ENCODE measurements at regions not wholly inside any gene's neighbourhood (a gene's known extent, or its start where the extent isn't known, plus 50 kb on each side); places are given as distances from the start of the nearest gene placed in this dataset.

DNA sequence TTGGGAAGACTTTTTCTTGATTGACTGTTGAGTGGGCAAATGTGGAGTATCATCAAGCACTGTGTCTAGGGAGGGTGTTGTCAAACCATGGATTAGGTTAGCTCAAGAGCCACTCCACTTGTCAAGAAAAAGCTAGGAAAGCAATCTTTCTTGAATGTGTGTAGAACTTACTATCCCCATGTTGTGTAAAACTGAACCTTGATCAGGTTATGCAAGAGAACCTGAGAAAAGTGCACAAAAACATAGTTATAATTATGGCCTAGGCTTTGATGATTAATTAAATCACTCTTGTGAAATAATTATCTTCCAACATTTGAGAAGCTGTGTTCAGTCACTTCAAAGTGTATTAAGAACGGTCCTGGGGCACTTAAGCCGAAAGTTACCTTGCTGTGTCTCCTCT, 238.2 kb upstream of the OBI1 start:
- CTCF ChIA-PET, result no interaction called here
- peaks cover 3% of the 10 kb centered on the region for H3K9me3 Mint-ChIP-seq (ENCODE audit: low read depth, unreplicated experiment)
- H3K27ac Mint-ChIP-seq (ENCODE audit: unreplicated experiment), result no peak overlapping the region
- no TSS peak for BruUV-seq (replicated peaks)
- H3K36me3 Mint-ChIP-seq (ENCODE audit: insufficient read depth, unreplicated experiment), result no peaks in the 10 kb centered on the region
- no peak overlapping the region for H3K4me3 Mint-ChIP-seq (ENCODE audit: low read depth, unreplicated experiment)
- no peaks in the 10 kb centered on the region for H3K4me1 Mint-ChIP-seq (ENCODE audit: low read depth, unreplicated experiment)
- TF ChIP-seq, protein P1, sequence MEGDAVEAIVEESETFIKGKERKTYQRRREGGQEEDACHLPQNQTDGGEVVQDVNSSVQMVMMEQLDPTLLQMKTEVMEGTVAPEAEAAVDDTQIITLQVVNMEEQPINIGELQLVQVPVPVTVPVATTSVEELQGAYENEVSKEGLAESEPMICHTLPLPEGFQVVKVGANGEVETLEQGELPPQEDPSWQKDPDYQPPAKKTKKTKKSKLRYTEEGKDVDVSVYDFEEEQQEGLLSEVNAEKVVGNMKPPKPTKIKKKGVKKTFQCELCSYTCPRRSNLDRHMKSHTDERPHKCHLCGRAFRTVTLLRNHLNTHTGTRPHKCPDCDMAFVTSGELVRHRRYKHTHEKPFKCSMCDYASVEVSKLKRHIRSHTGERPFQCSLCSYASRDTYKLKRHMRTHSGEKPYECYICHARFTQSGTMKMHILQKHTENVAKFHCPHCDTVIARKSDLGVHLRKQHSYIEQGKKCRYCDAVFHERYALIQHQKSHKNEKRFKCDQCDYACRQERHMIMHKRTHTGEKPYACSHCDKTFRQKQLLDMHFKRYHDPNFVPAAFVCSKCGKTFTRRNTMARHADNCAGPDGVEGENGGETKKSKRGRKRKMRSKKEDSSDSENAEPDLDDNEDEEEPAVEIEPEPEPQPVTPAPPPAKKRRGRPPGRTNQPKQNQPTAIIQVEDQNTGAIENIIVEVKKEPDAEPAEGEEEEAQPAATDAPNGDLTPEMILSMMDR (IDR thresholded peaks at IDR 0.05; ENCODE audit: unreplicated experiment), result no peak
- H3K27me3 Mint-ChIP-seq (ENCODE audit: unreplicated experiment), result no peaks in the 10 kb centered on the region
- no peak for DNase-seq
- intact Hi-C loops (cut with micrococcal nuclease; ENCODE audit: unreplicated experiment), result no loop called here

DNA sequence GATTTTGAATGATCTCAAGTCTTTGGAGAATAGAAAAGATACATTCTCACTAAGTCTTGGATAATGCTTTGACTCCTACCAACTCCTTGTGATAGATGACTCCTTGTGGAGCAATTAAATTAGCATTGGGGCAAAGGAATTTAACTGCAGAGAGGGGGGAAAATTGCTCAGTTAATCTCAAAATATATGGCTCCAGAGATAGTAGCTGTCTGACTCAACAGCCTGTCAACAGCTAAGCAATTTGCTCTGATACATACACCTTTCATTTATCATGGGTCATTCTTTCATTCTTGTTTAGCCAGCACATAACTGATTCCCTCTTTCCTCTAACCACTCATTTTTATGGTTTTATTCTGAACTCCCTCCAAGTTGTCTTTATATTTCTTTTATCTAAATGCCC, 225.6 kb upstream of the OBI1 start:
- no peak overlapping the region for H3K4me3 Mint-ChIP-seq (ENCODE audit: low read depth, unreplicated experiment)
- DNase-seq, result no peak
- H3K4me1 Mint-ChIP-seq (ENCODE audit: low read depth, unreplicated experiment), result no peaks in the 10 kb centered on the region
- no TSS peak for BruUV-seq (replicated peaks)
- TF ChIP-seq, protein P1 (IDR thresholded peaks at IDR 0.05; ENCODE audit: unreplicated experiment), result no peak
- CTCF ChIA-PET, result no interaction called here
- no peaks in the 10 kb centered on the region for H3K36me3 Mint-ChIP-seq (ENCODE audit: insufficient read depth, unreplicated experiment)
- no peak overlapping the region for H3K27ac Mint-ChIP-seq (ENCODE audit: unreplicated experiment)
- peaks cover under 1% of the 10 kb centered on the region for H3K9me3 Mint-ChIP-seq (ENCODE audit: low read depth, unreplicated experiment)
- intact Hi-C loops (cut with micrococcal nuclease; ENCODE audit: unreplicated experiment), result no loop called here
- no peaks in the 10 kb centered on the region for H3K27me3 Mint-ChIP-seq (ENCODE audit: unreplicated experiment)

DNA sequence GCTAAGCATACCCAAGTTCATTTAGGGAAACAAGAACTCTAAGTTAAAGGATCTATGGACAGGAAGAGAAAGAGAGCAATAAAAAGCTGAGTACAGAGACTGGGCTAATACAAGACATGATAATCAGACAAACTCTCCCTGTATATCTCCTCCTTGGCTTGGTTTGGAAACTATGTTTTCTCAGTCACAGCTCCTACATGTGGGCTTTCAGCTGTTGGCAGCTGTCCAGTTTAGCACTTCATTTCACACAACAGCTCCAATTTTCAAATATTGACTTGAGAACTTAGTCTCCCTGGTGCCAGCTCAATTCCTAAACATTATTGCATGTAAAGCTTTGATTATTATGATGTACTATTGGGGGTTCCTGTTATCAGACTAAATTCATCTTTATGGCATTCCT, 222.8 kb upstream of the OBI1 start:
- no TSS peak for BruUV-seq (replicated peaks)
- CTCF ChIA-PET, result no interaction called here
- intact Hi-C loops (cut with micrococcal nuclease; ENCODE audit: unreplicated experiment), result no loop called here
- H3K36me3 Mint-ChIP-seq (ENCODE audit: insufficient read depth, unreplicated experiment), result no peaks in the 10 kb centered on the region
- no peak overlapping the region for H3K4me3 Mint-ChIP-seq (ENCODE audit: low read depth, unreplicated experiment)
- no peaks in the 10 kb centered on the region for H3K27me3 Mint-ChIP-seq (ENCODE audit: unreplicated experiment)
- no peaks in the 10 kb centered on the region for H3K9me3 Mint-ChIP-seq (ENCODE audit: low read depth, unreplicated experiment)
- H3K27ac Mint-ChIP-seq (ENCODE audit: unreplicated experiment), result no peak overlapping the region
- TF ChIP-seq, protein P1 (IDR thresholded peaks at IDR 0.05; ENCODE audit: unreplicated experiment), result no peak
- H3K4me1 Mint-ChIP-seq (ENCODE audit: low read depth, unreplicated experiment), result no peaks in the 10 kb centered on the region
- no peak for DNase-seq

DNA sequence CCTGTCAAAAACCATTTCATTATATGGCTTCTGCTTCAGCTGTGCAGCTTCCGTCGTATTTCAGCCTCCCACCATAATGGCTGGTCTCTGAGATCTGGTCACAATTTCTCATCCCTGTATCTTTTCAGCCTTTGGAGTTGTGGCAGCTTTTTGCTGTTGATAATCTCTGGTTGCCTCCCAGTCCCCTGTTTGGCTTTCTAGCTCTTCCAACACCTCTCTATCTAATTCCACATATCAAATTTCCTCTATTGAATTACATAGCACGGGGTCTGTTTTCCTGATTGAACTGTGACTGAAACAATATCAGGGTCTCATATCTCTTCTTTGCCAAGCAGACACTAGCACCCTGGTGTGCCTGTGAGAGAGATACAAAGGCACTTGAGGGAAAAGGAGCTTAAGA, 222.1 kb upstream of the OBI1 start:
- intact Hi-C loops (cut with micrococcal nuclease; ENCODE audit: unreplicated experiment), result no loop called here
- Mint-ChIP-seq H3K27ac (ENCODE audit: unreplicated experiment) (no peak overlapping the region), H3K9me3 (ENCODE audit: low read depth, unreplicated experiment) (no peaks in the 10 kb centered on the region), H3K27me3 (ENCODE audit: unreplicated experiment) (no peaks in the 10 kb centered on the region), H3K4me3 (ENCODE audit: low read depth, unreplicated experiment) (no peak overlapping the region), H3K4me1 (ENCODE audit: low read depth, unreplicated experiment) (no peaks in the 10 kb centered on the region), H3K36me3 (ENCODE audit: insufficient read depth, unreplicated experiment) (no peaks in the 10 kb centered on the region)
- TF ChIP-seq, protein P1 (IDR thresholded peaks at IDR 0.05; ENCODE audit: unreplicated experiment), result no peak
- DNase-seq, result no peak
- no TSS peak for BruUV-seq (replicated peaks)
- CTCF ChIA-PET, result no interaction called here
